Panc1 (cell line): ENCODE measurements at regions not wholly inside any gene's neighbourhood (a gene's known extent, or its start where the extent isn't known, plus 50 kb on each side); places are given as distances from the start of the nearest gene placed in this dataset.

Experiments used
- POLR2AphosphoS5 ChIP-seq: IDR thresholded peaks from 2 replicates; pipeline ENCODE4 v1.6.1; 2012; ENCODE audit warnings: mild to moderate bottlenecking, low read depth, low read length, moderate library complexity
- TF ChIP-seq, protein P1 (sequence below): fragments of 450-650 bp; IDR thresholded peaks from 2 replicates; pipeline ENCODE4 v1.5.1; 2017; ENCODE audit warnings: mild to moderate bottlenecking
- TF ChIP-seq, protein P2 (sequence below), 2 experiments: IDR thresholded peaks; 2 replicates each; pipeline ENCODE4 v1.6.1; 2011 to 2012; ENCODE audit warnings: low read depth in 2 of 2, control low read depth in 1 of 2, low read length in 1 of 2, mild to moderate bottlenecking in 1 of 2, moderate library complexity in 1 of 2; ENCODE audit not compliant: insufficient read depth in 1 of 2

DNA sequence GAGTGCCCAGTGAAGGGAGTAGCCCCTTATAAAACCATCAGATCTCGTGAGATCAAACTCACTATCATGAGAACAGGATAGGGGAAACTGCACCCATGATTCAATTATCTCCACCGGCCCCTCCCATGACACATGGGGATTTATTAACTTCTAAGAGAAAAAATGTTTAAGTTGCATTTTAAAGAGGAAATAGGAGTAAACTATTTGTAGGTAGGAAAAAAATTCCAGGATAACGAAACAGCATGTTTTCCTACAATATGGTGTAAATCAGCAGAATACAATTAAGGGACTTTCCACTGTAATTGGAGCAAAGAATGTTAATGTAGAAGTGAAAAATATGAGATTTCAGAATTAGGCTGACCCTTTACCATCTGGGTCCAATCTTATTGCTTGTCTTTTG is 63.9 kb downstream of the FBXO5 start:
- TF ChIP-seq, protein P1, sequence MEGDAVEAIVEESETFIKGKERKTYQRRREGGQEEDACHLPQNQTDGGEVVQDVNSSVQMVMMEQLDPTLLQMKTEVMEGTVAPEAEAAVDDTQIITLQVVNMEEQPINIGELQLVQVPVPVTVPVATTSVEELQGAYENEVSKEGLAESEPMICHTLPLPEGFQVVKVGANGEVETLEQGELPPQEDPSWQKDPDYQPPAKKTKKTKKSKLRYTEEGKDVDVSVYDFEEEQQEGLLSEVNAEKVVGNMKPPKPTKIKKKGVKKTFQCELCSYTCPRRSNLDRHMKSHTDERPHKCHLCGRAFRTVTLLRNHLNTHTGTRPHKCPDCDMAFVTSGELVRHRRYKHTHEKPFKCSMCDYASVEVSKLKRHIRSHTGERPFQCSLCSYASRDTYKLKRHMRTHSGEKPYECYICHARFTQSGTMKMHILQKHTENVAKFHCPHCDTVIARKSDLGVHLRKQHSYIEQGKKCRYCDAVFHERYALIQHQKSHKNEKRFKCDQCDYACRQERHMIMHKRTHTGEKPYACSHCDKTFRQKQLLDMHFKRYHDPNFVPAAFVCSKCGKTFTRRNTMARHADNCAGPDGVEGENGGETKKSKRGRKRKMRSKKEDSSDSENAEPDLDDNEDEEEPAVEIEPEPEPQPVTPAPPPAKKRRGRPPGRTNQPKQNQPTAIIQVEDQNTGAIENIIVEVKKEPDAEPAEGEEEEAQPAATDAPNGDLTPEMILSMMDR, result no peak
- TF ChIP-seq POLR2AphosphoS5, result no peak
- TF ChIP-seq, protein P2, sequence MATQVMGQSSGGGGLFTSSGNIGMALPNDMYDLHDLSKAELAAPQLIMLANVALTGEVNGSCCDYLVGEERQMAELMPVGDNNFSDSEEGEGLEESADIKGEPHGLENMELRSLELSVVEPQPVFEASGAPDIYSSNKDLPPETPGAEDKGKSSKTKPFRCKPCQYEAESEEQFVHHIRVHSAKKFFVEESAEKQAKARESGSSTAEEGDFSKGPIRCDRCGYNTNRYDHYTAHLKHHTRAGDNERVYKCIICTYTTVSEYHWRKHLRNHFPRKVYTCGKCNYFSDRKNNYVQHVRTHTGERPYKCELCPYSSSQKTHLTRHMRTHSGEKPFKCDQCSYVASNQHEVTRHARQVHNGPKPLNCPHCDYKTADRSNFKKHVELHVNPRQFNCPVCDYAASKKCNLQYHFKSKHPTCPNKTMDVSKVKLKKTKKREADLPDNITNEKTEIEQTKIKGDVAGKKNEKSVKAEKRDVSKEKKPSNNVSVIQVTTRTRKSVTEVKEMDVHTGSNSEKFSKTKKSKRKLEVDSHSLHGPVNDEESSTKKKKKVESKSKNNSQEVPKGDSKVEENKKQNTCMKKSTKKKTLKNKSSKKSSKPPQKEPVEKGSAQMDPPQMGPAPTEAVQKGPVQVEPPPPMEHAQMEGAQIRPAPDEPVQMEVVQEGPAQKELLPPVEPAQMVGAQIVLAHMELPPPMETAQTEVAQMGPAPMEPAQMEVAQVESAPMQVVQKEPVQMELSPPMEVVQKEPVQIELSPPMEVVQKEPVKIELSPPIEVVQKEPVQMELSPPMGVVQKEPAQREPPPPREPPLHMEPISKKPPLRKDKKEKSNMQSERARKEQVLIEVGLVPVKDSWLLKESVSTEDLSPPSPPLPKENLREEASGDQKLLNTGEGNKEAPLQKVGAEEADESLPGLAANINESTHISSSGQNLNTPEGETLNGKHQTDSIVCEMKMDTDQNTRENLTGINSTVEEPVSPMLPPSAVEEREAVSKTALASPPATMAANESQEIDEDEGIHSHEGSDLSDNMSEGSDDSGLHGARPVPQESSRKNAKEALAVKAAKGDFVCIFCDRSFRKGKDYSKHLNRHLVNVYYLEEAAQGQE (IDR thresholded peaks at IDR 0.05; ENCODE audit: insufficient read depth in 1 of 2, low read depth in 2 of 2, low read length in 1 of 2), result no peak
